Trophoblast cell (in vitro differentiated cells and primary cell): ENCODE measurements at regions not wholly inside any gene's neighbourhood (a gene's known extent, or its start where the extent isn't known, plus 50 kb on each side); places are given as distances from the start of the nearest gene placed in this dataset.

ENCODE experiments used
- DNase-seq, 2 donors: peaks; one replicate each; pipeline ENCODE4 v3.0.0-alpha.2; 2016
- H2AFZ ChIP-seq: 2 replicates; pipeline ENCODE4 v1.6.1; 2013; ENCODE audit warnings: low read length, moderate library complexity, mild to moderate bottlenecking; ENCODE audit not compliant: insufficient read depth, poor library complexity
- H2AK5ac ChIP-seq: 2 replicates; pipeline ENCODE4 v1.6.1; 2013; ENCODE audit warnings: mild to moderate bottlenecking, low read length
- H2BK120ac ChIP-seq: 2 replicates; pipeline ENCODE4 v1.6.1; 2013; ENCODE audit warnings: low read length, mild to moderate bottlenecking, moderate library complexity; ENCODE audit not compliant: insufficient read depth, poor library complexity
- H2BK12ac ChIP-seq: 2 replicates; pipeline ENCODE4 v1.6.1; 2013; ENCODE audit warnings: mild to moderate bottlenecking, low read length, moderate library complexity
- H2BK5ac ChIP-seq: 2 replicates; pipeline ENCODE4 v1.6.1; 2013; ENCODE audit warnings: low read length, low read depth, moderate library complexity, mild to moderate bottlenecking; ENCODE audit not compliant: poor library complexity
- H3K14ac ChIP-seq: 2 replicates; pipeline ENCODE4 v1.6.1; 2013; ENCODE audit warnings: mild to moderate bottlenecking, low read length
- H3K18ac ChIP-seq: 2 replicates; pipeline ENCODE4 v1.6.1; 2013; ENCODE audit warnings: mild to moderate bottlenecking, low read length
- H3K23ac ChIP-seq: 2 replicates; pipeline ENCODE4 v1.6.1; 2013; ENCODE audit warnings: low read length
- H3K27ac ChIP-seq: 2 replicates; pipeline ENCODE4 v1.5.1; 2013; ENCODE audit warnings: low read depth, mild to moderate bottlenecking, inconsistent platforms, low read length, moderate library complexity
- H3K27me3 ChIP-seq: 2 replicates; pipeline ENCODE4 v1.6.1; 2013; ENCODE audit warnings: inconsistent platforms, mild to moderate bottlenecking, low read length, moderate library complexity; ENCODE audit not compliant: insufficient read depth
- H3K36me3 ChIP-seq, 2 experiments: 1 replicate in 1 of 2; 2 replicates in 1 of 2; pipeline ENCODE4 v1.6.1; 2013; ENCODE audit warnings: low read length in 2 of 2, mild to moderate bottlenecking in 2 of 2, moderate library complexity in 1 of 2; ENCODE audit not compliant: insufficient read depth in 2 of 2, control insufficient read depth in 1 of 2
- H3K4ac ChIP-seq: 2 replicates; pipeline ENCODE4 v1.6.1; 2013; ENCODE audit warnings: low read depth, mild to moderate bottlenecking, low read length, moderate library complexity
- H3K4me1 ChIP-seq, 2 experiments: 1 replicate in 1 of 2; 2 replicates in 1 of 2; pipeline ENCODE4 v1.6.1; 2013; ENCODE audit warnings: low read length in 2 of 2, mild to moderate bottlenecking in 2 of 2, moderate library complexity in 1 of 2; ENCODE audit not compliant: insufficient read depth in 2 of 2, control insufficient read depth in 1 of 2
- H3K4me2 ChIP-seq: 2 replicates; pipeline ENCODE4 v1.6.1; 2013; ENCODE audit warnings: inconsistent platforms, mild to moderate bottlenecking, low read length, moderate library complexity
- H3K4me3 ChIP-seq: 2 replicates; pipeline ENCODE4 v1.5.1; 2013; ENCODE audit warnings: mild to moderate bottlenecking, low read depth, low read length, inconsistent platforms
- H3K79me1 ChIP-seq: one replicate; pipeline ENCODE4 v1.6.1; 2013; ENCODE audit warnings: low read length
- H3K79me2 ChIP-seq: 2 replicates; pipeline ENCODE4 v1.6.1; 2013; ENCODE audit warnings: low read length, mild to moderate bottlenecking; ENCODE audit not compliant: control insufficient read depth, insufficient read depth, poor library complexity
- H3K9ac ChIP-seq: 2 replicates; pipeline ENCODE4 v1.6.1; 2013; ENCODE audit warnings: mild to moderate bottlenecking, low read length
- H3K9me3 ChIP-seq: 2 replicates; pipeline ENCODE4 v1.6.1; 2013; ENCODE audit warnings: low read depth, mild to moderate bottlenecking, control low read depth, inconsistent platforms, low read length; ENCODE audit not compliant: insufficient read depth
- H4K12ac ChIP-seq: 2 replicates; pipeline ENCODE4 v1.6.1; 2013; ENCODE audit warnings: low read depth, mild to moderate bottlenecking, low read length, moderate library complexity
- H4K8ac ChIP-seq: 2 replicates; pipeline ENCODE4 v1.6.1; 2013; ENCODE audit warnings: low read depth, mild to moderate bottlenecking, low read length, moderate library complexity
- H4K91ac ChIP-seq: one replicate; pipeline ENCODE4 v1.6.1; 2013; ENCODE audit warnings: low read depth, mild to moderate bottlenecking, low read length, moderate library complexity
- WGBS: extraction: QIAGEN DNeasy Blood & Tissue Kit; methylation state at CpG from one replicate; pipeline ENCODE4 v1.1.7; 2013; ENCODE audit warnings: missing lambda C conversion rate; ENCODE audit not compliant: insufficient read length, insufficient coverage; ENCODE audit errors: extremely low coverage; 5-methylcytosine and 5-hydroxymethylcytosine counted together

DNA sequence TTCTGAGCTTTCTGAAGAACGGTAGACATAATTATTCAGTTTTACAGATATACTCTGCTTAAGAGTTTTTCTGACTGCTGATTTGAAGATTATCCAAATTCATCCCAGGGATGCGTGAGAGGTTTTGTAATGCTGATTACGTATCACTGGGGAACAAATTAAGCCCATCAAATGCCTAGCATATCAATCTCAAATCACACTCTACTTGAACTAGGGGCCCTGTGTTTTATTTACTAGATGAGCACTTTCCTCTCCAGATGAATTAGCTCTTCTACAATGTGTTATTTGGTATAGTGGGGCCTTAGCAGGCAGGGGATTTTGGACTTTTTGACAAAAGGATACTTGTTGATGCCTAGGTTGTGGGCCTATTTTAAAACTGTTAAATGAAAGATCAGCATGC is 177.9 kb downstream of the JRKL start:
- H4K12ac ChIP-seq, result no peak overlapping the region
- no peak overlapping the region for H2AFZ ChIP-seq
- H4K8ac ChIP-seq, result no peak overlapping the region
- H3K23ac ChIP-seq, result no peak overlapping the region
- H3K36me3 ChIP-seq, result no peaks in the 10 kb centered on the region
- no peak overlapping the region for H3K27ac ChIP-seq
- no peak overlapping the region for H4K91ac ChIP-seq
- no peak overlapping the region for H2AK5ac ChIP-seq
- H3K9me3 ChIP-seq, result no peaks in the 10 kb centered on the region
- H3K4ac ChIP-seq, result no peak overlapping the region
- no peak overlapping the region for H3K4me3 ChIP-seq
- no peak overlapping the region for H3K4me2 ChIP-seq
- H2BK120ac ChIP-seq, result no peak overlapping the region
- no peak overlapping the region for H2BK5ac ChIP-seq
- H2BK12ac ChIP-seq, result no peak overlapping the region
- no peak for DNase-seq
- no peaks in the 10 kb centered on the region for H3K79me1 ChIP-seq
- no peak overlapping the region for H3K14ac ChIP-seq
- H3K4me1 ChIP-seq, result no peaks in the 10 kb centered on the region
- no peaks in the 10 kb centered on the region for H3K27me3 ChIP-seq
- H3K79me2 ChIP-seq, result no peaks in the 10 kb centered on the region
- no peak overlapping the region for H3K18ac ChIP-seq
- no peak overlapping the region for H3K9ac ChIP-seq
- WGBS, result no CpG with 5 or more reads among the region's 3 CpGs

DNA sequence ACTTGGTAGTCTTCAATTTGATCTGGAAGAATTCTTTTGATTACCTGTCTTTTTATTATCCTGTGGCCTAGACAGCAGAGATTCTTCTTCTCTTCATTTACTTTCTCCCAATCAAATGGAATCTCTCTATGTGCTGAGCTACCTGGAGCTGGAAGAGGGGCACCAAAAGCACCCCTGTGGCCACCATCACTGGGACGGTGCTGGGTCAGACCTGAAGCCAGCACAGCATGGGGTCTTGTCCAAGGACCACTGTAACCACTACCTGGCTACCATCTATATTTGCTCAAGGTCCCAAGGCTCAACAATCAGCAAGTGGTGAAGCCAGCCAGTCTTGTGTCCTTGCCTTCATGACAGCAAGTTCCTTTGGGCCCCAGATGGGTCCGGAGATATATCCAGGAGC is 186.6 kb downstream of the JRKL start:
- no CpG with 5 or more reads among the region's 2 CpGs for WGBS
- no peak overlapping the region for H2BK5ac ChIP-seq
- no peaks in the 10 kb centered on the region for H3K9me3 ChIP-seq
- H2AK5ac ChIP-seq, result no peak overlapping the region
- H2AFZ ChIP-seq, result no peak overlapping the region
- no peaks in the 10 kb centered on the region for H3K27me3 ChIP-seq
- H4K12ac ChIP-seq, result no peak overlapping the region
- no peak overlapping the region for H3K23ac ChIP-seq
- no peak overlapping the region for H3K4me3 ChIP-seq
- H3K79me1 ChIP-seq, result no peaks in the 10 kb centered on the region
- no peak overlapping the region for H2BK120ac ChIP-seq
- no peak overlapping the region for H2BK12ac ChIP-seq
- no peak overlapping the region for H3K14ac ChIP-seq
- no peak overlapping the region for H4K91ac ChIP-seq
- H3K4me2 ChIP-seq, result no peak overlapping the region
- H3K4me1 ChIP-seq, result no peaks in the 10 kb centered on the region
- H3K4ac ChIP-seq, result no peak overlapping the region
- H3K79me2 ChIP-seq, result no peaks in the 10 kb centered on the region
- H4K8ac ChIP-seq, result no peak overlapping the region
- H3K9ac ChIP-seq, result no peak overlapping the region
- H3K18ac ChIP-seq, result no peak overlapping the region
- H3K27ac ChIP-seq, result no peak overlapping the region
- no peak for DNase-seq
- no peaks in the 10 kb centered on the region for H3K36me3 ChIP-seq

DNA sequence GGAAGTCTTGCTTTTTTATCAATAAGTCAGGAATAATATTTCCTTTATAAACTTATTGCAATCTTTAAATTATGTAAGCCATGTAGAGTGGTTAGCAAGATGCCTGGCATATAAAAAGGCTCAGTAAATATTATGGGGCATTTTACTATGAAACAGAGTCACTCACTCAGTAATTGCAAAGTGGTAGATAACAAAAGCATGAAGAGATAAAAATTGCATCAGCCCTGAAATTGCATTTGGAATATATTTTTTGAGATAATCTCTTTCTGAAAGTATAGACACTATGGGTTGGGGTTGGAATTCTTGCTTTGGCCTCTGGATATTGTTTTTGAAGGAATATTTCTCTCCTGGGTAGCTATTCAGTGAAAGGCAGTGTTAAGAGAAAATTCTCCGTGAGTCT is 188.6 kb downstream of the JRKL start:
- H2BK5ac ChIP-seq, result no peak overlapping the region
- H3K9me3 ChIP-seq, result no peaks in the 10 kb centered on the region
- no peak overlapping the region for H3K4me3 ChIP-seq
- no peak overlapping the region for H3K23ac ChIP-seq
- H3K4me2 ChIP-seq, result no peak overlapping the region
- H3K27me3 ChIP-seq, result no peaks in the 10 kb centered on the region
- H3K18ac ChIP-seq, result no peak overlapping the region
- H3K4ac ChIP-seq, result no peak overlapping the region
- WGBS, result no CpG with 5 or more reads among the region's 1 CpG
- H2AFZ ChIP-seq, result no peak overlapping the region
- no peak overlapping the region for H3K27ac ChIP-seq
- H3K79me2 ChIP-seq, result no peaks in the 10 kb centered on the region
- no peak overlapping the region for H4K8ac ChIP-seq
- H4K12ac ChIP-seq, result no peak overlapping the region
- H3K4me1 ChIP-seq, result no peaks in the 10 kb centered on the region
- H4K91ac ChIP-seq, result no peak overlapping the region
- H2BK120ac ChIP-seq, result no peak overlapping the region
- H3K9ac ChIP-seq, result no peak overlapping the region
- DNase-seq, result peak in 1 of 2 donors; percentile 11
- no peaks in the 10 kb centered on the region for H3K36me3 ChIP-seq
- no peak overlapping the region for H2AK5ac ChIP-seq
- no peak overlapping the region for H3K14ac ChIP-seq
- no peak overlapping the region for H2BK12ac ChIP-seq
- H3K79me1 ChIP-seq, result no peaks in the 10 kb centered on the region

DNA sequence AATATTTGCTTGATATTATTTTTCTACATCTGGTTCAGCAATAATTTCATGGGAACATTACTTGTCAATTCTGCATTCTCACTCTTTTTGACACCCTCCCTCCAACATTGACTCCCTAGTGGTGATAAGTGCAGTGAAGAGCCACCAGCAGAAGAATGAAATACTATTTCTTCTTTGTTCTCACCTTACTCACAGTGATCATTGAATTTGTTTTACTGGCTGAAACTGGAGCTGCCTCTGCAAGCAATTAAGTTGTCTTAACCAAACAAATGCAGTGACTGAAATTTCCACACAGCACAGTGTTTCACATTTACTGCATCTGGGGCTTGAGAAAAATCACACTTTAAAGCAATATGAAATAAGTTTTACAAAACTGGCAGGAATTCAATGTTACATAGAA is 189.8 kb downstream of the JRKL start:
- Histone ChIP-seq H3K4me1 (no peaks in the 10 kb centered on the region), H3K23ac (no peak overlapping the region), H3K79me1 (no peaks in the 10 kb centered on the region), H3K79me2 (no peaks in the 10 kb centered on the region), H3K36me3 (no peaks in the 10 kb centered on the region), H3K4me2 (no peak overlapping the region), H3K18ac (no peak overlapping the region), H4K91ac (no peak overlapping the region), H3K27me3 (no peaks in the 10 kb centered on the region), H3K4ac (no peak overlapping the region), H2AFZ (no peak overlapping the region), H3K9ac (no peak overlapping the region), H4K12ac (no peak overlapping the region), H3K27ac (no peak overlapping the region), H2BK5ac (no peak overlapping the region), H3K4me3 (no peak overlapping the region), H3K14ac (no peak overlapping the region), H2BK120ac (no peak overlapping the region), H3K9me3 (no peaks in the 10 kb centered on the region), H2BK12ac (no peak overlapping the region), H2AK5ac (no peak overlapping the region), H4K8ac (no peak overlapping the region)
- DNase-seq, result no peak
